GM23338 (cell line): ENCODE measurements at regions not wholly inside any gene's neighbourhood (a gene's known extent, or its start where the extent isn't known, plus 50 kb on each side); places are given as distances from the start of the nearest gene placed in this dataset.

Experiments used
- ATAC-seq: fragments of 200-7000 bp; cut with Tn5 transposase; 3 replicates; pipeline ENCODE4 v1.9.1; 2020
- DNase-seq: peaks from one replicate; pipeline ENCODE4 v3.0.0-alpha.2; 2015; ENCODE audit warnings: low spot score
- H2AFZ ChIP-seq: fragments of 200-600 bp; sonication (generic); 2 replicates; pipeline ENCODE4 v1.8.0; 2016; ENCODE audit warnings: antibody characterized with exemption, mild to moderate bottlenecking, moderate library complexity
- H3F3A ChIP-seq: fragments of 200-600 bp; sonication (generic); replicated peaks from 2 replicates; pipeline ENCODE4 v1.8.0; 2017; ENCODE audit warnings: antibody characterized with exemption, mixed run types, low read depth
- H3K27ac ChIP-seq: fragments of 200-600 bp; sonication (generic); 2 replicates; pipeline ENCODE4 v1.6.1; 2016; ENCODE audit warnings: low read depth
- H3K27me3 ChIP-seq: fragments of 200-600 bp; sonication (generic); 2 replicates; pipeline ENCODE4 v1.8.0; 2016; ENCODE audit warnings: mild to moderate bottlenecking, mixed run types, moderate library complexity; ENCODE audit not compliant: insufficient read depth
- H3K36me3 ChIP-seq: fragments of 200-600 bp; sonication (generic); 2 replicates; pipeline ENCODE4 v1.8.0; 2016; ENCODE audit warnings: mild to moderate bottlenecking; ENCODE audit not compliant: insufficient read depth
- H3K4me1 ChIP-seq: fragments of 200-600 bp; sonication (generic); 2 replicates; pipeline ENCODE4 v1.8.0; 2016; ENCODE audit warnings: mild to moderate bottlenecking, moderate library complexity; ENCODE audit not compliant: insufficient read depth
- H3K4me2 ChIP-seq: fragments of 200-600 bp; sonication (generic); 2 replicates; pipeline ENCODE4 v1.7.1; 2017; ENCODE audit warnings: mixed run types
- H3K4me3 ChIP-seq: fragments of 200-600 bp; sonication (generic); 2 replicates; pipeline ENCODE4 v1.6.1; 2016; ENCODE audit warnings: mixed run types
- H3K79me2 ChIP-seq: fragments of 200-600 bp; sonication (generic); replicated peaks from 2 replicates; pipeline ENCODE4 v1.8.0; 2017; ENCODE audit warnings: mild to moderate bottlenecking; ENCODE audit not compliant: insufficient read depth
- H3K9me2 ChIP-seq: fragments of 200-600 bp; sonication (generic); 2 replicates; pipeline ENCODE4 v1.8.0; 2017; ENCODE audit not compliant: insufficient read depth
- H4K20me1 ChIP-seq: fragments of 200-600 bp; sonication (generic); replicated peaks from 2 replicates; pipeline ENCODE4 v1.8.0; 2017; ENCODE audit warnings: mild to moderate bottlenecking; ENCODE audit not compliant: insufficient read depth
- H3K27ac Mint-ChIP-seq: 2 replicates; pipeline ENCODE4 v1.8.0; 2020; ENCODE audit warnings: inconsistent platforms, mild to moderate bottlenecking, moderate library complexity, mixed read lengths
- H3K27me3 Mint-ChIP-seq: 3 replicates; pipeline ENCODE4 v1.8.0; 2022; ENCODE audit warnings: low read depth, mild to moderate bottlenecking, moderate library complexity, mixed read lengths, inconsistent platforms; ENCODE audit not compliant: insufficient read depth, poor library complexity
- H3K36me3 Mint-ChIP-seq: 3 replicates; pipeline ENCODE4 v1.8.0; 2021; ENCODE audit warnings: low read depth, mild to moderate bottlenecking, inconsistent platforms, moderate library complexity, mixed read lengths
- H3K4me1 Mint-ChIP-seq: 3 replicates; pipeline ENCODE4 v1.8.0; 2020; ENCODE audit warnings: mild to moderate bottlenecking, inconsistent platforms, mixed read lengths
- H3K4me3 Mint-ChIP-seq: 3 replicates; pipeline ENCODE4 v1.8.0; 2021; ENCODE audit warnings: moderate library complexity, mild to moderate bottlenecking, inconsistent platforms, mixed read lengths
- H3K9me3 Mint-ChIP-seq: 3 replicates; pipeline ENCODE4 v1.8.0; 2020; ENCODE audit warnings: moderate library complexity, mild to moderate bottlenecking, inconsistent platforms, mixed read lengths
- TF ChIP-seq, protein P1 (sequence below): fragments of 250-450 bp; sonication (Bioruptor Pico); IDR thresholded peaks from 2 replicates; pipeline ENCODE4 v1.5.0; 2020; ENCODE audit warnings: mild to moderate bottlenecking, moderate library complexity
- TF ChIP-seq, protein P2 (sequence below): IDR thresholded peaks from 2 replicates; pipeline ENCODE4 v1.6.1; 2016; ENCODE audit warnings: antibody characterized with exemption
- TF ChIP-seq, protein P3 (sequence below): IDR thresholded peaks from one replicate; pipeline ENCODE4 v1.6.1; 2018; ENCODE audit warnings: antibody characterized with exemption; ENCODE audit not compliant: unreplicated experiment

DNA sequence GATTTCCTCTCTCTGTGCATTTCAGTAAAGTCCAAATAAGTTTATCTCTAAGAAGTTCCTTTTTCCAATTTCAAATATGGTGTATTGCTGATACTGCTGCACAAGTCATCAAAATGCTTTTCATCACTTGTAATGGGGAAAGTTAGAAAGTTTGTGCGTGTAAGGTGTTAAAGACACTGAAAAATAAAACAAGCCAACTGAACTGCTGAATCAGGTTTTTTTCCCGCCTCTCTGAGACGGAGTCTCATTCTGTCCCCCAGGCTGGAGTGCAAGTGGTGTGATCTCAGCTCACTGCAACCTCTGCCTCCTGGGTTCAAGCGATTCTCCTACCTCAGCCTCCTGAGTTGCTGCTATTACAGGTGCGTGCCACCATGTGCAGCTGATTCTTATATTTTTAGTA, 400.9 kb downstream of the LRRC70 start (continued):
- TF ChIP-seq, protein P1, sequence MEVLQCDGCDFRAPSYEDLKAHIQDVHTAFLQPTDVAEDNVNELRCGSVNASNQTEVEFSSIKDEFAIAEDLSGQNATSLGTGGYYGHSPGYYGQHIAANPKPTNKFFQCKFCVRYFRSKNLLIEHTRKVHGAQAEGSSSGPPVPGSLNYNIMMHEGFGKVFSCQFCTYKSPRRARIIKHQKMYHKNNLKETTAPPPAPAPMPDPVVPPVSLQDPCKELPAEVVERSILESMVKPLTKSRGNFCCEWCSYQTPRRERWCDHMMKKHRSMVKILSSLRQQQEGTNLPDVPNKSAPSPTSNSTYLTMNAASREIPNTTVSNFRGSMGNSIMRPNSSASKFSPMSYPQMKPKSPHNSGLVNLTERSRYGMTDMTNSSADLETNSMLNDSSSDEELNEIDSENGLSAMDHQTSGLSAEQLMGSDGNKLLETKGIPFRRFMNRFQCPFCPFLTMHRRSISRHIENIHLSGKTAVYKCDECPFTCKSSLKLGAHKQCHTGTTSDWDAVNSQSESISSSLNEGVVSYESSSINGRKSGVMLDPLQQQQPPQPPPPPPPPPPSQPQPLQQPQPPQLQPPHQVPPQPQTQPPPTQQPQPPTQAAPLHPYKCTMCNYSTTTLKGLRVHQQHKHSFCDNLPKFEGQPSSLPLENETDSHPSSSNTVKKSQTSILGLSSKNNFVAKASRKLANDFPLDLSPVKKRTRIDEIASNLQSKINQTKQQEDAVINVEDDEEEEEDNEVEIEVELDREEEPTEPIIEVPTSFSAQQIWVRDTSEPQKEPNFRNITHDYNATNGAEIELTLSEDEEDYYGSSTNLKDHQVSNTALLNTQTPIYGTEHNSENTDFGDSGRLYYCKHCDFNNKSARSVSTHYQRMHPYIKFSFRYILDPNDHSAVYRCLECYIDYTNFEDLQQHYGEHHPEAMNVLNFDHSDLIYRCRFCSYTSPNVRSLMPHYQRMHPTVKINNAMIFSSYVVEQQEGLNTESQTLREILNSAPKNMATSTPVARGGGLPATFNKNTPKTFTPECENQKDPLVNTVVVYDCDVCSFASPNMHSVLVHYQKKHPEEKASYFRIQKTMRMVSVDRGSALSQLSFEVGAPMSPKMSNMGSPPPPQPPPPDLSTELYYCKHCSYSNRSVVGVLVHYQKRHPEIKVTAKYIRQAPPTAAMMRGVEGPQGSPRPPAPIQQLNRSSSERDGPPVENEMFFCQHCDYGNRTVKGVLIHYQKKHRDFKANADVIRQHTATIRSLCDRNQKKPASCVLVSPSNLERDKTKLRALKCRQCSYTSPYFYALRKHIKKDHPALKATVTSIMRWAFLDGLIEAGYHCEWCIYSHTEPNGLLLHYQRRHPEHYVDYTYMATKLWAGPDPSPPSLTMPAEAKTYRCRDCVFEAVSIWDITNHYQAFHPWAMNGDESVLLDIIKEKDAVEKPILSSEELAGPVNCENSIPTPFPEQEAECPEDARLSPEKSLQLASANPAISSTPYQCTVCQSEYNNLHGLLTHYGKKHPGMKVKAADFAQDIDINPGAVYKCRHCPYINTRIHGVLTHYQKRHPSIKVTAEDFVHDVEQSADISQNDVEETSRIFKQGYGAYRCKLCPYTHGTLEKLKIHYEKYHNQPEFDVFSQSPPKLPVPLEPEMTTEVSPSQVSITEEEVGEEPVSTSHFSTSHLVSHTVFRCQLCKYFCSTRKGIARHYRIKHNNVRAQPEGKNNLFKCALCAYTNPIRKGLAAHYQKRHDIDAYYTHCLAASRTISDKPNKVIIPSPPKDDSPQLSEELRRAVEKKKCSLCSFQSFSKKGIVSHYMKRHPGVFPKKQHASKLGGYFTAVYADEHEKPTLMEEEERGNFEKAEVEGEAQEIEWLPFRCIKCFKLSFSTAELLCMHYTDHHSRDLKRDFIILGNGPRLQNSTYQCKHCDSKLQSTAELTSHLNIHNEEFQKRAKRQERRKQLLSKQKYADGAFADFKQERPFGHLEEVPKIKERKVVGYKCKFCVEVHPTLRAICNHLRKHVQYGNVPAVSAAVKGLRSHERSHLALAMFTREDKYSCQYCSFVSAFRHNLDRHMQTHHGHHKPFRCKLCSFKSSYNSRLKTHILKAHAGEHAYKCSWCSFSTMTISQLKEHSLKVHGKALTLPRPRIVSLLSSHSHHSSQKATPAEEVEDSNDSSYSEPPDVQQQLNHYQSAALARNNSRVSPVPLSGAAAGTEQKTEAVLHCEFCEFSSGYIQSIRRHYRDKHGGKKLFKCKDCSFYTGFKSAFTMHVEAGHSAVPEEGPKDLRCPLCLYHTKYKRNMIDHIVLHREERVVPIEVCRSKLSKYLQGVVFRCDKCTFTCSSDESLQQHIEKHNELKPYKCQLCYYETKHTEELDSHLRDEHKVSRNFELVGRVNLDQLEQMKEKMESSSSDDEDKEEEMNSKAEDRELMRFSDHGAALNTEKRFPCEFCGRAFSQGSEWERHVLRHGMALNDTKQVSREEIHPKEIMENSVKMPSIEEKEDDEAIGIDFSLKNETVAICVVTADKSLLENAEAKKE (CRISPR knock-in tag) = no peak
- TF ChIP-seq, protein P2, sequence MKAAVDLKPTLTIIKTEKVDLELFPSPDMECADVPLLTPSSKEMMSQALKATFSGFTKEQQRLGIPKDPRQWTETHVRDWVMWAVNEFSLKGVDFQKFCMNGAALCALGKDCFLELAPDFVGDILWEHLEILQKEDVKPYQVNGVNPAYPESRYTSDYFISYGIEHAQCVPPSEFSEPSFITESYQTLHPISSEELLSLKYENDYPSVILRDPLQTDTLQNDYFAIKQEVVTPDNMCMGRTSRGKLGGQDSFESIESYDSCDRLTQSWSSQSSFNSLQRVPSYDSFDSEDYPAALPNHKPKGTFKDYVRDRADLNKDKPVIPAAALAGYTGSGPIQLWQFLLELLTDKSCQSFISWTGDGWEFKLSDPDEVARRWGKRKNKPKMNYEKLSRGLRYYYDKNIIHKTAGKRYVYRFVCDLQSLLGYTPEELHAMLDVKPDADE = no peak

DNA sequence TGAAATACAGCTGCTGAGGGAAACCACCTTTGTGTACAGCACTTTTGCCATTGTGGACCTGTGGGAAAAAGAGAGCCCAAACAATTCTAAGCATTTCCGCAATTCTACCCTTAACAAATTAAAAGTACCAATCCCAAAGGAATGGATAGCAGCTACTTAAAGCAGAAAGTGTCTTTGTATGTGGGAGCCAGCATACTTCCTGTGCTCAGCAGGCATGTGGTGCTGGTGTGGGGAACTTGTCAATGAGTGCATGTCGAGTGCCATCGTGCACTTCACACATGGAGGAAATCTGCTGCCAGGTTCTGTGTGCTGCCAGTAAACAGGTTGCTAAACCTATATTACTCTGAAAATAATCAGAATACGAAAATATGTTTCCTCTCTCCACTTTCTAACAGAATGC, 399.0 kb downstream of the LRRC70 start:
- ATAC-seq = peak; percentile 76
- Mint-ChIP-seq H3K4me3 (no peak overlapping the region), H3K27me3 (peaks cover 4% of the 10 kb centered on the region), H3K9me3 (no peaks in the 10 kb centered on the region; the same call in 2 of the 3 replicates), H3K36me3 (no peaks in the 10 kb centered on the region; the same call in 2 of the 3 replicates), H3K27ac (peak overlapping the region; percentile 8; the same call in 1 of the 2 replicates), H3K4me1 (peaks cover 18% of the 10 kb centered on the region)
- Histone ChIP-seq H3K36me3 (no peaks in the 10 kb centered on the region), H3K4me1 (peaks cover 11% of the 10 kb centered on the region; the same call in 1 of the 2 replicates), H3K79me2 (no peaks in the 10 kb centered on the region), H3K27me3 (no peaks in the 10 kb centered on the region), H3F3A (no peaks in the 10 kb centered on the region), H3K9me2 (peaks cover 4% of the 10 kb centered on the region; the same call in 1 of the 2 replicates), H2AFZ (no peak overlapping the region), H3K4me2 (peak overlapping the region; percentile 0; the same call in 1 of the 2 replicates), H3K27ac (peak overlapping the region; percentile 48), H4K20me1 (no peaks in the 10 kb centered on the region), H3K4me3 (no peak overlapping the region)
- DNase-seq = peak; percentile 71
- TF ChIP-seq, protein P1 (CRISPR knock-in tag) = 0 out of 2 replicates have a peak, but pooled peaks have one; percentile 6
- TF ChIP-seq, protein P3, sequence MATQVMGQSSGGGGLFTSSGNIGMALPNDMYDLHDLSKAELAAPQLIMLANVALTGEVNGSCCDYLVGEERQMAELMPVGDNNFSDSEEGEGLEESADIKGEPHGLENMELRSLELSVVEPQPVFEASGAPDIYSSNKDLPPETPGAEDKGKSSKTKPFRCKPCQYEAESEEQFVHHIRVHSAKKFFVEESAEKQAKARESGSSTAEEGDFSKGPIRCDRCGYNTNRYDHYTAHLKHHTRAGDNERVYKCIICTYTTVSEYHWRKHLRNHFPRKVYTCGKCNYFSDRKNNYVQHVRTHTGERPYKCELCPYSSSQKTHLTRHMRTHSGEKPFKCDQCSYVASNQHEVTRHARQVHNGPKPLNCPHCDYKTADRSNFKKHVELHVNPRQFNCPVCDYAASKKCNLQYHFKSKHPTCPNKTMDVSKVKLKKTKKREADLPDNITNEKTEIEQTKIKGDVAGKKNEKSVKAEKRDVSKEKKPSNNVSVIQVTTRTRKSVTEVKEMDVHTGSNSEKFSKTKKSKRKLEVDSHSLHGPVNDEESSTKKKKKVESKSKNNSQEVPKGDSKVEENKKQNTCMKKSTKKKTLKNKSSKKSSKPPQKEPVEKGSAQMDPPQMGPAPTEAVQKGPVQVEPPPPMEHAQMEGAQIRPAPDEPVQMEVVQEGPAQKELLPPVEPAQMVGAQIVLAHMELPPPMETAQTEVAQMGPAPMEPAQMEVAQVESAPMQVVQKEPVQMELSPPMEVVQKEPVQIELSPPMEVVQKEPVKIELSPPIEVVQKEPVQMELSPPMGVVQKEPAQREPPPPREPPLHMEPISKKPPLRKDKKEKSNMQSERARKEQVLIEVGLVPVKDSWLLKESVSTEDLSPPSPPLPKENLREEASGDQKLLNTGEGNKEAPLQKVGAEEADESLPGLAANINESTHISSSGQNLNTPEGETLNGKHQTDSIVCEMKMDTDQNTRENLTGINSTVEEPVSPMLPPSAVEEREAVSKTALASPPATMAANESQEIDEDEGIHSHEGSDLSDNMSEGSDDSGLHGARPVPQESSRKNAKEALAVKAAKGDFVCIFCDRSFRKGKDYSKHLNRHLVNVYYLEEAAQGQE = no peak
